ENCODE measurements at regions not wholly inside any gene's neighbourhood (a gene's known extent, or its start where the extent isn't known, plus 50 kb on each side); places are given as distances from the start of the nearest gene placed in this dataset.

GRCh38 chr4:152004801-152005200, 244.0 kb upstream of the GATB start:
- DNase-seq (ENCODE audit: low read depth in 2 of 3, low spot score in 2 of 3) = no peak

- DNase-seq (ENCODE audit: low read depth in 2 of 3, low spot score in 2 of 3) = no peak
Observed at GRCh38 chr4:152000518-152000917, 239.7 kb upstream of the GATB start.

GRCh38 chr4:151998723-151999122, 237.9 kb upstream of the GATB start:
- DNase-seq (ENCODE audit: low read depth in 2 of 3, low spot score in 2 of 3) = no peak

GRCh38 chr4:151997461-151997860, 236.7 kb upstream of the GATB start:
- no peak for DNase-seq (ENCODE audit: low read depth in 2 of 3, low spot score in 2 of 3)

GRCh38 chr4:151994429-151994828, 233.6 kb upstream of the GATB start:
- DNase-seq (ENCODE audit: low read depth in 2 of 3, low spot score in 2 of 3) = no peak

GRCh38 chr4:151993521-151993920, 232.7 kb upstream of the GATB start:
- no peak for DNase-seq (ENCODE audit: low read depth in 2 of 3, low spot score in 2 of 3)

- no peak for DNase-seq (ENCODE audit: low read depth in 2 of 3, low spot score in 2 of 3)
Observed at GRCh38 chr4:151992332-151993154, 231.7 kb upstream of the GATB start.

GRCh38 chr4:151991884-151992167, 231.0 kb upstream of the GATB start:
- no peak for DNase-seq (ENCODE audit: low read depth in 2 of 3, low spot score in 2 of 3)

- DNase-seq (ENCODE audit: low read depth in 2 of 3, low spot score in 2 of 3) = no peak
Observed at GRCh38 chr4:151991001-151991883, 230.4 kb upstream of the GATB start.

- no peak for DNase-seq (ENCODE audit: low read depth in 2 of 3, low spot score in 2 of 3)
Observed at GRCh38 chr4:151990201-151990600, 229.4 kb upstream of the GATB start.

GRCh38 chr4:151988591-151988990, 227.8 kb upstream of the GATB start:
- no peak for DNase-seq (ENCODE audit: low read depth in 2 of 3, low spot score in 2 of 3)

- DNase-seq (ENCODE audit: low read depth in 2 of 3, low spot score in 2 of 3) = no peak
Observed at GRCh38 chr4:151987606-151988005, 226.8 kb upstream of the GATB start.

GRCh38 chr4:151983854-151984253, 223.0 kb upstream of the GATB start:
- DNase-seq (ENCODE audit: low read depth in 2 of 3, low spot score in 2 of 3) = no peak

- DNase-seq (ENCODE audit: low read depth in 2 of 3, low spot score in 2 of 3) = no peak
Observed at GRCh38 chr4:151979819-151980218, 219.0 kb upstream of the GATB start.

GRCh38 chr4:151968643-151969042, 207.8 kb upstream of the GATB start:
- DNase-seq (ENCODE audit: low read depth in 2 of 3, low spot score in 2 of 3) = no peak

GRCh38 chr4:151967074-151967473, 206.3 kb upstream of the GATB start:
- DNase-seq (ENCODE audit: low read depth in 2 of 3, low spot score in 2 of 3) = no peak

- no peak for DNase-seq (ENCODE audit: low read depth in 2 of 3, low spot score in 2 of 3)
Observed at GRCh38 chr4:151962138-151962823, 201.5 kb upstream of the GATB start.

- no peak for DNase-seq (ENCODE audit: low read depth in 2 of 3, low spot score in 2 of 3)
Observed at GRCh38 chr4:151961456-151961855, 200.6 kb upstream of the GATB start.

GRCh38 chr4:151960449-151961230, 199.8 kb upstream of the GATB start:
- no peak for DNase-seq (ENCODE audit: low read depth in 2 of 3, low spot score in 2 of 3)

- no peak for DNase-seq (ENCODE audit: low read depth in 2 of 3, low spot score in 2 of 3)
Observed at GRCh38 chr4:151957153-151957552, 196.3 kb upstream of the GATB start.

Data from hematopoietic multipotent progenitor cell (in vitro differentiated cells).